22Rv1 (cell line): ENCODE measurements at regions not wholly inside any gene's neighbourhood (a gene's known extent, or its start where the extent isn't known, plus 50 kb on each side); places are given as distances from the start of the nearest gene placed in this dataset.

Source experiments
- ZFX ChIP-seq: fragments of 450-650 bp; IDR thresholded peaks from 2 replicates; pipeline ENCODE4 v1.6.1; 2017; ENCODE audit warnings: antibody characterized with exemption, borderline replicate concordance
- TF ChIP-seq, protein P1 (sequence below): fragments of 450-650 bp; IDR thresholded peaks from 2 replicates; pipeline ENCODE4 v1.5.1; 2017; ENCODE audit warnings: mild to moderate bottlenecking

DNA sequence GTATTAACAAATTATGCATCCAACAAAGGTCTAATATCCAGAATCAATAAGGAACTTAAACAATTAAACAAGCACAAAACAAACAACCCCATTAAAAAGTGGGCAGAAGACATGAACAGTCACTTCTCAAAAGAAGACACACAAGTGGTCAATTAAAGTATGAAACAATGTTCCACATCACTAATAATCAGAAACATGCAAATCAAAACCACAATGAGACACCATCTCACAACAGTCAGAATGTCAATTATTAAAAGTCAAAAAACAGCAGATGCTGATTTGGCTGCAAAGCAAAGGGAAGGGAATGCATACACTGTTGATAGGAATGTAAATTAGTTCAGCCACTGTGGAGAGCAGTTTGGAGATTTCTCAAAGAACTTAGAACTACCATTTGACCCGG lies 129.3 kb downstream of the PFDN4 start:
- TF ChIP-seq, protein P1, sequence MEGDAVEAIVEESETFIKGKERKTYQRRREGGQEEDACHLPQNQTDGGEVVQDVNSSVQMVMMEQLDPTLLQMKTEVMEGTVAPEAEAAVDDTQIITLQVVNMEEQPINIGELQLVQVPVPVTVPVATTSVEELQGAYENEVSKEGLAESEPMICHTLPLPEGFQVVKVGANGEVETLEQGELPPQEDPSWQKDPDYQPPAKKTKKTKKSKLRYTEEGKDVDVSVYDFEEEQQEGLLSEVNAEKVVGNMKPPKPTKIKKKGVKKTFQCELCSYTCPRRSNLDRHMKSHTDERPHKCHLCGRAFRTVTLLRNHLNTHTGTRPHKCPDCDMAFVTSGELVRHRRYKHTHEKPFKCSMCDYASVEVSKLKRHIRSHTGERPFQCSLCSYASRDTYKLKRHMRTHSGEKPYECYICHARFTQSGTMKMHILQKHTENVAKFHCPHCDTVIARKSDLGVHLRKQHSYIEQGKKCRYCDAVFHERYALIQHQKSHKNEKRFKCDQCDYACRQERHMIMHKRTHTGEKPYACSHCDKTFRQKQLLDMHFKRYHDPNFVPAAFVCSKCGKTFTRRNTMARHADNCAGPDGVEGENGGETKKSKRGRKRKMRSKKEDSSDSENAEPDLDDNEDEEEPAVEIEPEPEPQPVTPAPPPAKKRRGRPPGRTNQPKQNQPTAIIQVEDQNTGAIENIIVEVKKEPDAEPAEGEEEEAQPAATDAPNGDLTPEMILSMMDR, result no peak
- no peak for TF ChIP-seq ZFX
